Fibroblast of villous mesenchyme (primary cell): ENCODE measurements at regions not wholly inside any gene's neighbourhood (a gene's known extent, or its start where the extent isn't known, plus 50 kb on each side); places are given as distances from the start of the nearest gene placed in this dataset.

ENCODE experiments used
- DNase-seq: peaks from one replicate; pipeline ENCODE4 v3.0.0-alpha.2; 2010; ENCODE audit warnings: low read depth
- H3K4me3 ChIP-seq: 2 replicates; pipeline ENCODE4 v1.5.1; 2011; ENCODE audit warnings: low read depth, mild to moderate bottlenecking, low read length
- TF ChIP-seq, protein P1 (sequence below): IDR thresholded peaks from 2 replicates; pipeline ENCODE4 v1.5.1; 2012; ENCODE audit warnings: low read depth, mild to moderate bottlenecking, low read length; ENCODE audit not compliant: insufficient read depth

- DNase-seq: no peak
- TF ChIP-seq, protein P1, sequence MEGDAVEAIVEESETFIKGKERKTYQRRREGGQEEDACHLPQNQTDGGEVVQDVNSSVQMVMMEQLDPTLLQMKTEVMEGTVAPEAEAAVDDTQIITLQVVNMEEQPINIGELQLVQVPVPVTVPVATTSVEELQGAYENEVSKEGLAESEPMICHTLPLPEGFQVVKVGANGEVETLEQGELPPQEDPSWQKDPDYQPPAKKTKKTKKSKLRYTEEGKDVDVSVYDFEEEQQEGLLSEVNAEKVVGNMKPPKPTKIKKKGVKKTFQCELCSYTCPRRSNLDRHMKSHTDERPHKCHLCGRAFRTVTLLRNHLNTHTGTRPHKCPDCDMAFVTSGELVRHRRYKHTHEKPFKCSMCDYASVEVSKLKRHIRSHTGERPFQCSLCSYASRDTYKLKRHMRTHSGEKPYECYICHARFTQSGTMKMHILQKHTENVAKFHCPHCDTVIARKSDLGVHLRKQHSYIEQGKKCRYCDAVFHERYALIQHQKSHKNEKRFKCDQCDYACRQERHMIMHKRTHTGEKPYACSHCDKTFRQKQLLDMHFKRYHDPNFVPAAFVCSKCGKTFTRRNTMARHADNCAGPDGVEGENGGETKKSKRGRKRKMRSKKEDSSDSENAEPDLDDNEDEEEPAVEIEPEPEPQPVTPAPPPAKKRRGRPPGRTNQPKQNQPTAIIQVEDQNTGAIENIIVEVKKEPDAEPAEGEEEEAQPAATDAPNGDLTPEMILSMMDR: no peak
- H3K4me3 ChIP-seq: no peak overlapping the region
Observed at GRCh38 chr1:170219163-170219562, 73.4 kb downstream of the NTMT2 start.

GRCh38 chr1:170221031-170221430, 75.3 kb downstream of the NTMT2 start:
- no peak overlapping the region for H3K4me3 ChIP-seq
- peak; percentile 86 for DNase-seq
- TF ChIP-seq, protein P1: no peak

DNA sequence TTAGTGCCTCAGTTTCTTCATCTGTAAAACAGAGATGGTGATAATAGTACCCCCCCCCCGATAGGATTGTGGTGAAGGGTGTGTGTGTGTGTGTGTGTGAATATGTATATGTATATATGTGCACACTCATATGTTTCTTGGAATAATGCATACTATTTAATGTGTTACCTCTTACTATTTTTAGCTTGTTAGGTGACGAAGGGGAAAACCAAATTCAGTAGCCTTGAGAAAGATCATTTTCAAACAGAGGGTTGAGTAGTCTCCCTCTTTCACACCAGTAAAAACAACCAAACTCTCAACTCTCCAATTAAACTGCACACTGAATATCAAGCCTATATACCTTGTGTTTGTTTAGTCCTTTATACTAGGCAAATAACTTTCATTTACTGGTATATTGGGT, 75.7 kb downstream of the NTMT2 start:
- no peak for DNase-seq
- TF ChIP-seq, protein P1: no peak

DNA sequence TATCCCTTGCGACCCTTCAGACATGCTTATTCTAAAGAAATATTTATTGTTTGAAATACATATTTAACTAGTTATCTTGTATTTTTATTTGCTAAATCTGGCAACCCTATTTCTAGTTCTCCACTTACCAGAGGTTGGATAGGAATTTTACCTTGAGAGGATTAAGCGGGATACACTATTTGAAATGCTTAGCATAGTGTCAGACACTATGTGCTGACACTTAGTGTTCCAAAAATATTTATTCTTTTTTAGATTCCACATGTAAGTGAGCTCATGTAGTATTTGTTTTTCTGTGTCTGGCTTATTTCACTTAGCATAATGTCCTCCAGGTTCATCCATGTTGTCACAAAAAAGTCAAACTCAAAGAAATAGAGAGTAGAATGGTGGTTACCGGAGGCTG, 78.7 kb downstream of the NTMT2 start:
- TF ChIP-seq, protein P1: no peak
- DNase-seq: no peak

More for the DNA sequence above, 75.7 kb downstream of the NTMT2 start:
- H3K4me3 ChIP-seq: no peak overlapping the region

DNA sequence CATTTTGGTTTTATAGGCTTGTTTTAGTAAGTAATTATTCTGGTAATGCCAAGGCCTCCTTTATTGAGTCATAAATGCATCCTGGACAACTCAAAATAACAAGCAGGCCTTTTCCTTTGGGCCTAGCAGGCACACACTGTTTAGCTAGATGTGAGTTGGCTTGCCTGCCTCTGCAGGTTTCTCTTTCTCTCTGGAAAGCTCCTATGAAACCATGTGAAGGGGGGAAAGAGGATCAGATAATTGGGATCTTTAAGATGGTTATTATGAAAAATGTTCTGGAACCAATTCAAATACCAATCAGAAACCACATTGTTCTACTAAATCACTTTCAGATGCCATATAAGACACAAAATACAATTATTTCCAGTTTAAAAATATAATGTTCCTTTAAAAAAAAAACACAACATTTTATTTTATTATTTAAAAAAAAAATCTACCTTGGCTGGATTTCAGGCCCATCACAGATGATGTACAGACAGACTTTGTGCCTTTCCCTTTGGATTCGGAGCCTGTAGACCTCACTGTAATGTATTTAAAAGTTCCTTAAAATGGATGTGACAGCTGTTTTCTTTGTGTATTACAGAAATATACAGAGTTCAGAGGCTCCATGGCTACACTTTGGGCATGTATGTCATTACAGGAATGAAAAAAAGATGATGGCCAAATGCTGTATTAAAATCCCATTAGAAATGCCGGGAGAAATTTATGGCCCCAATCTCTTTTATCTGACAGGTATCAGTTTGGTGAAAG, 80.2 kb downstream of the NTMT2 start:
- peak; percentile 44 for DNase-seq
- no peak overlapping the region for H3K4me3 ChIP-seq
- TF ChIP-seq, protein P1: no peak

More for the DNA sequence above, 78.7 kb downstream of the NTMT2 start:
- no peak overlapping the region for H3K4me3 ChIP-seq

GRCh38 chr1:170226767-170227166, 81.0 kb downstream of the NTMT2 start:
- H3K4me3 ChIP-seq: no peak overlapping the region
- no peak for DNase-seq
- TF ChIP-seq, protein P1: no peak

- no peak overlapping the region for H3K4me3 ChIP-seq
- DNase-seq: no peak
- TF ChIP-seq, protein P1: no peak
Observed at GRCh38 chr1:170230323-170230722, 84.6 kb downstream of the NTMT2 start.
